ENCODE measurements at regions not wholly inside any gene's neighbourhood (a gene's known extent, or its start where the extent isn't known, plus 50 kb on each side); places are given as distances from the start of the nearest gene placed in this dataset.

GRCh38 chr14:89028462-89029134, 204.1 kb downstream of the TTC8 start:
- Histone ChIP-seq H3K27ac (no peak overlapping the region), H3K4me1 (peaks cover 0 to 11% (median 2%) of the 10 kb centered on the region in 4 donors), H3K36me3 (no peaks in the 10 kb centered on the region), H3K27me3 (no peaks in the 10 kb centered on the region), H3K9me3 (no peaks in the 10 kb centered on the region), H3K4me3 (no peak overlapping the region)
- no peak for ATAC-seq
- DNase-seq: no peak
- WGBS (ENCODE audit: insufficient coverage, low coverage, low lambda C conversion rate, missing lambda C conversion rate): 44% methylated on average over 3 of the region's 3 CpGs
- intact Hi-C loops (cut with DNase I): loop anchor here in 1 of 2 donors (10.0 kb wide), 1 partner anchor 736 kb away; no protein-coding TSS in a partner anchor
- TF ChIP-seq POLR2A (IDR thresholded peaks at IDR 0.05) (no peak), CTCF (IDR thresholded peaks at IDR 0.05) (no peak)

- no peaks in the 10 kb centered on the region for H3K27me3 ChIP-seq
- no peak overlapping the region for H3K4me3 ChIP-seq
- H3K36me3 ChIP-seq: no peaks in the 10 kb centered on the region
- ATAC-seq (no peak), DNase-seq (no peak)
- WGBS (ENCODE audit: insufficient coverage, low coverage, low lambda C conversion rate, missing lambda C conversion rate): 76% methylated on average over 7 of the region's 9 CpGs
- peaks cover 0 to 11% (median 2%) of the 10 kb centered on the region in 4 donors for H3K4me1 ChIP-seq
- intact Hi-C loops (cut with DNase I): loop anchor here (10.0 kb wide), 3 partner anchors 145 to 885 kb away; no protein-coding TSS in a partner anchor
- no peak overlapping the region for H3K27ac ChIP-seq
- H3K9me3 ChIP-seq: no peaks in the 10 kb centered on the region
- TF ChIP-seq CTCF (IDR thresholded peaks at IDR 0.05) (no peak), POLR2A (IDR thresholded peaks at IDR 0.05) (no peak)
Observed at GRCh38 chr14:89029961-89030694, 205.7 kb downstream of the TTC8 start.

- no peak overlapping the region for H3K4me3 ChIP-seq
- no peaks in the 10 kb centered on the region for H3K36me3 ChIP-seq
- H3K27me3 ChIP-seq: no peaks in the 10 kb centered on the region
- ATAC-seq (no peak), DNase-seq (no peak)
- H3K4me1 ChIP-seq: peaks cover 0 to 11% (median 2%) of the 10 kb centered on the region in 4 donors
- intact Hi-C loops (cut with DNase I): loop anchor here (10.0 kb wide), 2 partner anchors 144 to 884 kb away; no protein-coding TSS in a partner anchor
- H3K27ac ChIP-seq: no peak overlapping the region
- WGBS (ENCODE audit: insufficient coverage, low coverage, low lambda C conversion rate, missing lambda C conversion rate): 92% methylated on average over 3 of the region's 3 CpGs
- TF ChIP-seq CTCF (IDR thresholded peaks at IDR 0.05): no peak
- no peak for TF ChIP-seq POLR2A (IDR thresholded peaks at IDR 0.05)
- H3K9me3 ChIP-seq: no peaks in the 10 kb centered on the region
Observed at GRCh38 chr14:89030921-89031320, 206.5 kb downstream of the TTC8 start.

GRCh38 chr14:89032086-89032649, 207.7 kb downstream of the TTC8 start:
- ATAC-seq (no peak), DNase-seq (no peak)
- Histone ChIP-seq H3K36me3 (no peaks in the 10 kb centered on the region), H3K27ac (no peak overlapping the region), H3K4me1 (peaks cover 0 to 3% (median 0%) of the 10 kb centered on the region in 4 donors), H3K9me3 (no peaks in the 10 kb centered on the region), H3K27me3 (no peaks in the 10 kb centered on the region), H3K4me3 (no peak overlapping the region)
- WGBS (ENCODE audit: insufficient coverage, low coverage, low lambda C conversion rate, missing lambda C conversion rate): 86% methylated on average over 3 of the region's 8 CpGs
- intact Hi-C loops (cut with DNase I): loop anchor here (10.0 kb wide), 2 partner anchors 143 to 883 kb away; no protein-coding TSS in a partner anchor
- TF ChIP-seq POLR2A (IDR thresholded peaks at IDR 0.05) (no peak), CTCF (IDR thresholded peaks at IDR 0.05) (no peak)

Data from right lobe of liver (tissue), 6 donors.